Effector memory CD4-positive, alpha-beta T cell (primary cell): ENCODE measurements at regions not wholly inside any gene's neighbourhood (a gene's known extent, or its start where the extent isn't known, plus 50 kb on each side); places are given as distances from the start of the nearest gene placed in this dataset.

Experiments
- DNase-seq, 3 donors: peaks; one replicate each; pipeline ENCODE4 v3.0.0-alpha.2; 2020
- H3K27ac ChIP-seq: 2 replicates; pipeline ENCODE4 v1.7.0; 2013; ENCODE audit warnings: mild to moderate bottlenecking, low read length, moderate library complexity; ENCODE audit not compliant: insufficient read depth, poor library complexity, severe bottlenecking
- H3K27me3 ChIP-seq: replicated peaks from 2 replicates; pipeline ENCODE4 v1.7.0; 2013; ENCODE audit warnings: mild to moderate bottlenecking, low read length; ENCODE audit not compliant: insufficient read depth, control insufficient read depth, poor library complexity, severe bottlenecking
- H3K36me3 ChIP-seq: 2 replicates; pipeline ENCODE4 v1.7.0; 2013; ENCODE audit warnings: mild to moderate bottlenecking, low read length, moderate library complexity; ENCODE audit not compliant: control insufficient read depth, insufficient read depth
- H3K4me1 ChIP-seq: 2 replicates; pipeline ENCODE4 v1.7.0; 2013; ENCODE audit warnings: low read length, mild to moderate bottlenecking; ENCODE audit not compliant: control insufficient read depth, insufficient read depth, poor library complexity, severe bottlenecking
- H3K4me3 ChIP-seq: 2 replicates; pipeline ENCODE4 v1.7.0; 2013; ENCODE audit warnings: low read length, low read depth, mild to moderate bottlenecking; ENCODE audit not compliant: insufficient read depth, poor library complexity, severe bottlenecking
- H3K9me3 ChIP-seq: 2 replicates; pipeline ENCODE4 v1.7.0; 2013; ENCODE audit warnings: mild to moderate bottlenecking, low read length, moderate library complexity; ENCODE audit not compliant: control insufficient read depth

DNA sequence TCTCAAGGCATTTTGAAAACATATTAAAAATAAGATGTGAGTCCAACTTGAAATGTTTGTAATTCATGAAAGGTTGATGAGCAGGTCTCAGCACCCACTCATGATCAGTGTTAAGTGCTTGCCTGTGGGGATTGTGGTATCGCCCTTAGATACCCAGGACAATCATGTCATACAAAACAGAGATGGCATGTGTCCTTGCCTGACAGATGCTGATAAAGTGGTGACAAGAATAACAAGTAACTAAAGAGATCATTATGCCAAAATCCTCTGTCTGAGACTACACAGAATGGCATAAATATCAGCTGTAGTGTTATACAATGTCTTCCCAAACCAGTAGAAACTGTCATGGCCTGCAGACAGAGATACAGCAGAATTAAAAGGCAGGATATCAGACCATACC is 930.3 kb downstream of the SUCLG1 start:
- Histone ChIP-seq H3K4me3 (no peak overlapping the region), H3K9me3 (no peaks in the 10 kb centered on the region), H3K4me1 (no peaks in the 10 kb centered on the region), H3K27ac (no peak overlapping the region), H3K27me3 (no peaks in the 10 kb centered on the region), H3K36me3 (no peaks in the 10 kb centered on the region)
- no peak for DNase-seq

DNA sequence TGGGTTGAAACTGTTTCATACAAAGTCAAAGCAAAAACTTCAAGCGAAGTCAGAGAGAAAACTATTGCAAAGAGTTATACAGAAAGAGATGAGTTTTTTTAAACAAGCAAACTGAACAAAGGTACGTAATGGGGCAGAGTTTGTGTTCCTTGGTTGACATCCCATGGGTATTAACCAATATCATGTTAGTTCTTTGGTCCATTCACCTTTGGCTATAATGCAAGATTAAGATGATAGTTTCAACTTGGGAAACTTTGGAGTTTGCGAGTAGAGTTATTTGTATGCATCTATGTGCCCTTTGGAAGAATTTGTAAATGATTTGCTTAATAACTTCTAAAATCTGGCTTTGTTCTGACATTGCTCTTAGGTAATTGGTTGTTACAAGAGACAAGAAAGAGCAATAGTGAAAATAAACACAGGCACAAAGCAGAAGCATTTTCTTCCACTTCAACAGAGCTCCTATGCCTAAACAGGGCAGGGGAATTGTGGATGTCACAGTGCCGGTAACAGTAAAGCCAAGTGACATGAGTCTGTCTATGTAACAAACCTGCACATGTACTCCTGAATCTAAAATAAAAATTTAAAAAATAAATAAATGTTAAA is 936.1 kb downstream of the SUCLG1 start:
- Histone ChIP-seq H3K4me3 (no peak overlapping the region), H3K27ac (no peak overlapping the region), H3K4me1 (no peaks in the 10 kb centered on the region), H3K9me3 (no peaks in the 10 kb centered on the region), H3K27me3 (no peaks in the 10 kb centered on the region), H3K36me3 (no peaks in the 10 kb centered on the region)
- no peak for DNase-seq

DNA sequence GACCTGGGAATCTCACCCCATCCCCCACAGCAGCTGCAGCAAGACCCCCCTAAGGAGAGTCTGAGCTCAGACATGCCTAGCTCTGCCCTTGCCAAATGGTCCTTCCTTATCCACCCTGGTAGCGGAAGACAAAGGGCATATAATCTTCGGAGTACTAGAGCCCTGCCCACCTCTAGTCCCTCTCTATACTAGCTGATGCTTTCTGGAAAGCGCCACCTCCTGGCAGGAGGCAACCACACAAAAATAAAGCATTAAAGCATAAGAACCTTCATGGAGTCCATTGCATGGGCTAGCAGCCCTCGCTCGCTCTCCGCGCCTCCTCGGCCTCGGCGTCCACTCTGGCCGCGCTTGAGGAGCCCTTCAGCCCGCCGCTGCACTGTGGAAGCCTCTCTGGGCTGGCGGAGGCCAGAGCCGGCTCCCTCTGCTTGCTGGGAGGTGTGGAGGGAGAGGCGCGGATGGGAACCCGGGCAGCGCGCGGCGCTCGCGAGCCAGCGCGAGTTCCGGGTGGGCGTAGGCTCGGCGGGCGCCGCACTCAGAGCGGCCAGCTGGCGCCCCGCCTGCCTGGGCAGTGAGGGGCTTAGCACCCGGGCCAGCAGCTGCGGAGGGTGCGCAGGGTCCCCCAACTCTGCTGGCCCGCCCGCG is 941.2 kb downstream of the SUCLG1 start:
- H3K4me1 ChIP-seq = no peaks in the 10 kb centered on the region
- no peaks in the 10 kb centered on the region for H3K9me3 ChIP-seq
- no peak overlapping the region for H3K27ac ChIP-seq
- no peaks in the 10 kb centered on the region for H3K36me3 ChIP-seq
- H3K4me3 ChIP-seq = no peak overlapping the region
- no peak for DNase-seq
- H3K27me3 ChIP-seq = no peaks in the 10 kb centered on the region

DNA sequence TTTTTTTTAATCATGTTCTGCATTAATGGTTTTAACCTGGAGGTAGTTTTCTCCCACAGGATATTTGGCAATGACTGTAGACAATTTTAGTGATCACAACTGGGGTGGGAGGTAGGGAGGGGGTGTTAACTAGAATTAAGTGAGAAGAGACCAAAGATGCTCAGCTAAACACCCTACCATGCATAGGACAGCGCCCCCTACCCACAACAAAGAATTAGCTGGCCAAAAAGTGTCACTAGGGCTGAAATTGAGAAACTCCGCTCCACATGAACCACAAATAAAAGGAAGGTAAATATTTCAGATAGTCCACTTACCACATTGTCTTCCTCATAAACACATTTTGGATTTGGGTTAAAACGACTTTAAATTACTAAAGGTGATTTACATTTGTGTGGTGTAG is 942.6 kb downstream of the SUCLG1 start:
- DNase-seq = no peak
- H3K27me3 ChIP-seq = no peaks in the 10 kb centered on the region
- no peak overlapping the region for H3K4me3 ChIP-seq
- H3K27ac ChIP-seq = no peak overlapping the region
- no peaks in the 10 kb centered on the region for H3K9me3 ChIP-seq
- no peaks in the 10 kb centered on the region for H3K36me3 ChIP-seq
- no peaks in the 10 kb centered on the region for H3K4me1 ChIP-seq

DNA sequence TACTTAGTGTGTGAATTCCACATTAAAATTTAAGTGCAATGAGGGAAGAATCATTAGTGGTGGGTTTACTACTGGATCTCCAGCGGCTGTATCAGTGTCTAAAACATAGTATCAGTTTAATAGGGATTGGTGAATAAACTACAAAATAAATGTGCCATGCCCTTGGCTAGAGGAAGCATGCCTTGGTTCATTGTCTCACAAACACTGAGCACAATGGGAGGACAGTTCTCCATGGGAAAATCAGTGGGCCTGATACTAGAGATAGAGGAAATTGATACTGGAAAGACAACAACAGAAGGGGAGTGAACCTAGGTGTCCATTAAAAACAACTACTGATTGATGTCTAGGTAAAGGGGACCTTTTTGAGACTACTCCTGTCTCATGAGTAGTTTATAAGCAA is 971.6 kb downstream of the SUCLG1 start:
- Histone ChIP-seq H3K36me3 (no peaks in the 10 kb centered on the region), H3K27me3 (no peaks in the 10 kb centered on the region), H3K4me1 (no peaks in the 10 kb centered on the region), H3K4me3 (no peak overlapping the region), H3K27ac (no peak overlapping the region), H3K9me3 (no peaks in the 10 kb centered on the region)
- no peak for DNase-seq

DNA sequence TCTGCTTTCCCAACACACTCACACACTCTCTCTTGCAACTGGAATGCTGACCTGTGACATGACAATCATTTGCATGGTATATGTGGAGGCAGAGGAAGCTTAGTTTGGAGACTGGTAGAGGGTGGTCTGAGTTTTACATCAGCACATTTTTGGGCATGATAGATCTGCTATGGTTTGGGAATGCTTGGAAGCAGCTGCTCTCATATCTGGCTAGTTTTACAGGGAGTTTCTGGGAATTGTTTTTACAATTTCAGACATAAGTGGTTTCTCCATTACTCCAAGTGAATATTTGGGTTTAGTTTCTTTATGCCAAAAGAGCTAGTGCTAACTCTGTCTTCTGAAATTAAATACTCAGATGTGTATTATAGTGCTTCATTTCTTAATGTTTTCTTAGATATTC is 977.6 kb downstream of the SUCLG1 start:
- no peaks in the 10 kb centered on the region for H3K9me3 ChIP-seq
- H3K4me1 ChIP-seq = no peaks in the 10 kb centered on the region
- no peaks in the 10 kb centered on the region for H3K36me3 ChIP-seq
- no peak overlapping the region for H3K4me3 ChIP-seq
- H3K27ac ChIP-seq = no peak overlapping the region
- no peak for DNase-seq
- no peaks in the 10 kb centered on the region for H3K27me3 ChIP-seq

DNA sequence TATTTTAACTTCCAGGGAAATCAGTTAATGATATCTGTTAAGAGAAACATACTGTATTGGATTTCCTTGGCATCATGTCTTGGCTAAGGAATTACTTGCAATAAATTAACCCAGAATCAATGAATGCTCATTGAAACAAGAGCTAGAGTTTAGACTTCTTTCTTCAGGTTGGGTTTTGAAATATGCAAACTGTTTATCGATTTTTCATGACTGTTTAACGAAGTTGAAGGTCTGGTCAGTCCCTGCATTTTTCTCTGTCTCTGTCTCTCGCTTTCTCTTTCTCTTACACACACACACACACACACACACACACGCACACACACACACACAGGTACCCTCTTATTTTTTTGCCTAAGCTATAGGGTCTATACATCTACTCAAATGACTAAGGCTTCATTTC is 981.0 kb downstream of the SUCLG1 start:
- Histone ChIP-seq H3K27ac (no peak overlapping the region), H3K4me3 (no peak overlapping the region), H3K36me3 (no peaks in the 10 kb centered on the region), H3K4me1 (no peaks in the 10 kb centered on the region), H3K9me3 (no peaks in the 10 kb centered on the region), H3K27me3 (no peaks in the 10 kb centered on the region)
- no peak for DNase-seq

DNA sequence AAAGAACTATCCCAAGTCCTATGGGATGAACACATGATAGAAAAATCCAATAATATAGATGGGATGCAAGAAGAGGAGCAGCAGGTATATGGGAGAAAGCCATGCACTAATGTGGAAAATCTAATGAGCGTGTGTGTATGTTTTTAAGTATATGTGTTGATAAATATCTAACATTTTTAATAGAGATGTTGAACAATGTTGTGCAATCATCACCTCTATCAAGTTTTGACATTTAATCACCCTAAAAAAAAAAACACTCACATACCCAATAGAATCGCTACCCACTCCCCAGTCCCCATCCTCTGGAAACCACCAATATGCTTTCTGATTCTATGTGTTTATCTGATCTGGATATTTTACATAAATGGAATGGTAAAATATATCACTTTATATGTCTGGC is 983.7 kb downstream of the SUCLG1 start:
- DNase-seq = no peak
- no peaks in the 10 kb centered on the region for H3K4me1 ChIP-seq
- no peaks in the 10 kb centered on the region for H3K36me3 ChIP-seq
- H3K27me3 ChIP-seq = no peaks in the 10 kb centered on the region
- no peaks in the 10 kb centered on the region for H3K9me3 ChIP-seq
- H3K27ac ChIP-seq = no peak overlapping the region
- H3K4me3 ChIP-seq = no peak overlapping the region

DNA sequence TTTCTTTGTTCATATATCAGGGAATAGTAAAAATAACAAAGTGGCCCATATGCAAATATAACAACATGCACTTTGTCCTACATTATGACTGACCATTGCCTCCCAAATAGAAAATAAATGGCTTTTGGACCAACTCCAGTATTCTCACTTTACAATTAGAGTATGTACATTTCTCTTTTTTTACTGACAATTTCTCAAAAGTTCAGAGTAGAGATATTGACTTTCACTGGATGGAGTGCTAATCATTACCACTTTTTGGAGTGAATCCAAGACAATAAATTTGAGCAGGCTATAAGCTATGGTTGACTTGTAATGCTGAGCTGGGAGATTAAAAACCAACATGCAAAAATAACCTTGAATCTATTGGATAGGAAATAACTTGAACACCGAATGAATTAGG is 987.4 kb downstream of the SUCLG1 start:
- no peaks in the 10 kb centered on the region for H3K27me3 ChIP-seq
- H3K4me3 ChIP-seq = no peak overlapping the region
- no peaks in the 10 kb centered on the region for H3K36me3 ChIP-seq
- H3K4me1 ChIP-seq = no peaks in the 10 kb centered on the region
- no peaks in the 10 kb centered on the region for H3K9me3 ChIP-seq
- no peak for DNase-seq
- H3K27ac ChIP-seq = no peak overlapping the region

DNA sequence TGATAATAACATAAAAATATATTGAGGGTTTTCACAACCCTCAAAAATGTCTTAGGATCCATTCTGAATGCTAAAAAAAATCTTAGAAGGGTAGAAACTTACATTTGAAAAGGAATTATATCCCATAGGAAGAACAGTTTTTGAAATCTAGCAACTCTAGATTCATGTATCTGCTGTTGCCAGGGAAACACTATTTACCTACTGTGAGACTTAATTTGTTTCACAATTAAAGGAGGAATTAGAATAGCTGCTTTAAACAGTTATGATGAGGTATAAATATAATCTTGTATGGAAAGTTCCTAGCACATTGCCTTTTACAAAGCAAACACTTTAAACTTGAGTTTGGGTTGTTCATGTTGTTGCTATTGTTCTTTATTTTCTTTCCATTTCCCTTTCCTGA is 988.2 kb downstream of the SUCLG1 start:
- Histone ChIP-seq H3K27ac (no peak overlapping the region), H3K4me3 (no peak overlapping the region), H3K4me1 (no peaks in the 10 kb centered on the region), H3K9me3 (no peaks in the 10 kb centered on the region), H3K36me3 (no peaks in the 10 kb centered on the region), H3K27me3 (no peaks in the 10 kb centered on the region)
- DNase-seq = no peak
